ENCODE measurements at regions not wholly inside any gene's neighbourhood (a gene's known extent, or its start where the extent isn't known, plus 50 kb on each side); places are given as distances from the start of the nearest gene placed in this dataset.
"Not testable (repeated sequence)": the region's sequence is repeated elsewhere in the genome, so short reads cannot be mapped to it uniquely, and the experiment has no call there.

- H3K4me3 ChIP-seq (ENCODE audit: low read depth, low read length); DNase-seq (ENCODE audit: low read depth): not testable (repeated sequence)
Observed at GRCh38 chr7:106498005-106498404, 163.0 kb downstream of the CCDC71L start.

GRCh38 chr7:106493041-106493731, 167.8 kb downstream of the CCDC71L start:
- DNase-seq (ENCODE audit: low read depth): no peak
- H3K4me3 ChIP-seq (ENCODE audit: low read depth, low read length): no peak overlapping the region

DNA sequence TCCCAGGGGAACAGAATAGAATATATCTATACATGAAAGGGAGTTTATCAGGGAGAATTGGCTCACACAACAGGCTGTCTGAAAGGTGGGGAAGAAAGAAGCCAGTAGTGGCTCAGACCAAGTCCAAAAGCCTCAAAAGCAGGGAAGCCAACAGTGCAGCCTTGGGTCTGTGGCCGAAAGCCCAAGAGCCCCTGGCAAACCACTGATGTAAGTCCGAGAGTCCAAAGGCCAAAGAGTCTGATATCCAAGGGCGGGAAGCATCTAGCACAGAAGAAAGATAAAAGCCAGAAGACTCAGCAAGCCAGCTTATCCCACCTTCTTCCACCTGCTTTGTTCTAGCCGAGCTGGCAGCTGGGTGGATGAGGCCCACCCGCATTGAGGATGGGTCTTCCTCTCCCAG, 172.5 kb downstream of the CCDC71L start:
- H3K4me3 ChIP-seq (ENCODE audit: low read depth, low read length): no peak overlapping the region
- DNase-seq (ENCODE audit: low read depth): no peak

GRCh38 chr7:106487892-106488291, 173.1 kb downstream of the CCDC71L start:
- no peak overlapping the region for H3K4me3 ChIP-seq (ENCODE audit: low read depth, low read length)
- DNase-seq (ENCODE audit: low read depth): no peak

DNA sequence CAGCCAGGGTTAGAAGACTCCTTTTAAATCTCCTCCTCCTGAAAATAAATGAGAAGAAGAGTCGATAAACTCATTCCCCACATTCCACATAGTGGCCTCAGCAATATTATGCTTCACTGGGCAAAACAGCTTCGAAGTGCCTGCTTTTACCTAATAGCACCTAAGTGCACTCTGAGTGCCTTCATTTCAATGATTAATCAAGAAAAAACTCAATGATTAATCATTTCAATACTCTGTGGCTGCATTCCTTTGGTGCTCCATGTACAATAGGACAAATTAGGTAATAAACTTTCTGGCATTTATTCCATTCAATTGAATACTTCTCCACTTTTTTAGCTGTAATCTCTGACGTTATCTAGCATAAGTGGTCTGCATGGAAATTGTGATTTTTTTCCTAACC, 174.6 kb downstream of the CCDC71L start:
- no peak for DNase-seq (ENCODE audit: low read depth)
- no peak overlapping the region for H3K4me3 ChIP-seq (ENCODE audit: low read depth, low read length)

DNA sequence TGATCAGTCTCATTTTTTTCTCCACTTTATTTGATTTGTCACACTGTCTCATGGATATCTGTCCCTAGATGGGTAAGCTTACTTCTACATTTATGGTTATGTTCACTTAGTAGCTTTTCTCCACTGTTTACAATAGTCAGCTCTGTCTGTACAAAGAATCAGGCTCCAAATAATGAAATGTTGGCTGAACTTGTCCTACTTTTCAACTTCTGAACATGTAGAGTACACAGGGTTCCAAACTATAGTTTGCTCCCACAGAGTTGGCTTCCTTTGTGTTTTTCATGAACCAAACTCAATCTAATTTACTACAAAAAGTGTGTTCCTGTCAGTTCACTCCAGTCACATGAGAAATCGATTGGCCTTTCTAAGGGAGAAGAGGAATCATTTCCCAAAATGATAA, 175.0 kb downstream of the CCDC71L start:
- no peak overlapping the region for H3K4me3 ChIP-seq (ENCODE audit: low read depth, low read length)
- DNase-seq (ENCODE audit: low read depth): no peak

- H3K4me3 ChIP-seq (ENCODE audit: low read depth, low read length): no peak overlapping the region
- no peak for DNase-seq (ENCODE audit: low read depth)
Observed at GRCh38 chr7:106485031-106485551, 175.9 kb downstream of the CCDC71L start.

- DNase-seq (ENCODE audit: low read depth): no peak
- H3K4me3 ChIP-seq (ENCODE audit: low read depth, low read length): no peak overlapping the region
Observed at GRCh38 chr7:106484562-106484961, 176.4 kb downstream of the CCDC71L start.

- H3K4me3 ChIP-seq (ENCODE audit: low read depth, low read length): no peak overlapping the region
- DNase-seq (ENCODE audit: low read depth): no peak
Observed at GRCh38 chr7:106482091-106482490, 178.9 kb downstream of the CCDC71L start.

GRCh38 chr7:106480616-106481031, 180.3 kb downstream of the CCDC71L start:
- no peak overlapping the region for H3K4me3 ChIP-seq (ENCODE audit: low read depth, low read length)
- DNase-seq (ENCODE audit: low read depth): no peak

- no peak overlapping the region for H3K4me3 ChIP-seq (ENCODE audit: low read depth, low read length)
- no peak for DNase-seq (ENCODE audit: low read depth)
Observed at GRCh38 chr7:106480161-106480579, 180.8 kb downstream of the CCDC71L start.

GRCh38 chr7:106476751-106477150, 184.2 kb downstream of the CCDC71L start:
- H3K4me3 ChIP-seq (ENCODE audit: low read depth, low read length): no peak overlapping the region
- DNase-seq (ENCODE audit: low read depth): no peak

GRCh38 chr7:106472741-106473140, 188.0 kb upstream of the NAMPT start:
- DNase-seq (ENCODE audit: low read depth): no peak
- H3K4me3 ChIP-seq (ENCODE audit: low read depth, low read length): no peak overlapping the region

DNA sequence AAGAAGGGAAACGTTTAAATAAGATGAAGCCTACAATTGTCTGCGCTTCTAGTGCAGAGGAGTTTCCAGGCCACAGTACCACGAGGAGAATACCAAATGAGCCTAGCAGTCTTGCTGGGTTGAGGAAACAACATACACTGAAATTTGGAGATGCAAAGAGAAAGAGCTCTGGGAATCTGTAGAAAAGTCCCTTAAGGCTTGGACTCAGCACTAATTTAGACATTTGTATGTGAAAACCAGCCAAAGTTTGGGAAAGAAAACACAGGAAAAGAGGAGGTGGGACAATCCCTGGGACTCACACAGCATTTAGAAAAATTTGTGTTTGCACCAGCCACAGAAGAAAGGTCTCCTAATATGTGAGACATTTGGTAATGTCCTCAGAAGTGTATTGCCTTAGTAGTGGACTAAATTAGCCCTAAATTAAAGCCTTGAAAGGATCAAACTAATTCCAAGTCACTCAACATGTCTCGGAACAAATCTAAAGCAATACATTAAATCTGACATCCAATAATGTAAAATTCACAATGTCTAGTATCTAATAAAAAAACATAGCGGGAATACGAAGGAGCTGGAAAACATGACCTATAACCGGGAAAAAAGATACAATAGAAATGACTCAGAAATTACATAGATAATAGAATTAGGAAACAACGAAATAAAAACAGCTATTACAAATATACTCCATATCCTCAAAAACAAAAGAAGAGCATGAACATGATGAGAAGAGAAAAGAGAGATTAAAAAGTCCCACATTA, 187.1 kb upstream of the NAMPT start:
- DNase-seq (ENCODE audit: low read depth): no peak
- no peak overlapping the region for H3K4me3 ChIP-seq (ENCODE audit: low read depth, low read length)

GRCh38 chr7:106471021-106471420, 186.2 kb upstream of the NAMPT start:
- no peak for DNase-seq (ENCODE audit: low read depth)
- no peak overlapping the region for H3K4me3 ChIP-seq (ENCODE audit: low read depth, low read length)

- no peak for DNase-seq (ENCODE audit: low read depth)
Observed at GRCh38 chr7:106466867-106467266, 182.1 kb upstream of the NAMPT start.

GRCh38 chr7:106465704-106466468, 181.1 kb upstream of the NAMPT start:
- no peak for DNase-seq (ENCODE audit: low read depth)
- no peak overlapping the region for H3K4me3 ChIP-seq (ENCODE audit: low read depth, low read length)

More at GRCh38 chr7:106466867-106467266, 182.1 kb upstream of the NAMPT start:
- no peak overlapping the region for H3K4me3 ChIP-seq (ENCODE audit: low read depth, low read length)

GRCh38 chr7:106464651-106465050, 179.9 kb upstream of the NAMPT start:
- DNase-seq (ENCODE audit: low read depth): no peak

DNA sequence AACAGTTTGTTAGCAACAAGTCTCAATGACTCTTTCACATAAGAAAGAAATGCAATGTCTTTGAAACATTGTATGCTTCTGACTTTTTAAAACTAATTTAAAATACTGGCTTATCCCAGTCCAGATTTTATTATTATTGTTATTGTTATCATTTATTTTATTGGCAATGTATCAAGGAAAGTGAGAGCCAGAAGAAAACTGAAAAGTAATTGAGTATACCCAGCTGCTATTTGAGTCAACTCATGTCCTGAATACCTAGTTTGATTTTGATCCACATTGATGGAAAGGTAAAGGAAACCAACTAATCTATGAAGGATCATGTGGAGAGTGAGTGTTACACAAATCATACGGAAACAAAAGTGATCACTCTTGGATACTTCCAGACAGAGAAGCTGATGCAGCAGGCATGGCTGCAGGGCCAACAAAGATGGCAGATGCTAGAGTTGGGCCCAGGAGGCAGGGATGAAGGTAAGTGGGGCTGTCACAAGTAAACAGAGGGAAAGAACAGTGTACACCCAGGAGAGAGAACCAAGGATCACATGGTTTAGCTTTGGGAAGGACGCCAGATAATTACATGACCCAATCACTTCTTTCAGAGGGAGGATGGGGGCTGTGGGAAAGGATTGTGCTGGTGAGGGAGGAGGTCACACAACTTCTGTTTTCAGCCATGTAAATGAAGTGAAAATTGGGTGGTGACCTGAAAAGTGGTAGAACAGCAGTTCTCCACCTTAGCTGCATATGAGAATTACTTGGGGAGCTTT, 179.2 kb upstream of the NAMPT start:
- H3K4me3 ChIP-seq (ENCODE audit: low read depth, low read length): no peak overlapping the region
- DNase-seq (ENCODE audit: low read depth): no peak

More at GRCh38 chr7:106464651-106465050, 179.9 kb upstream of the NAMPT start:
- no peak overlapping the region for H3K4me3 ChIP-seq (ENCODE audit: low read depth, low read length)
